ENCODE measurements at regions not wholly inside any gene's neighbourhood (a gene's known extent, or its start where the extent isn't known, plus 50 kb on each side); places are given as distances from the start of the nearest gene placed in this dataset.

GRCh38 chr12:17975239-17975638 lies 114.8 kb downstream of the RERGL start (continued):
- TF ChIP-seq E4F1 (CRISPR knock-in tag; IDR thresholded peaks at IDR 0.05; ENCODE audit: borderline replicate concordance), result no peak
- no peak for TF ChIP-seq UBTF (IDR thresholded peaks at IDR 0.05; ENCODE audit: borderline replicate concordance in 1 of 2, low read depth in 2 of 2, low read length in 2 of 2)
- no peak for TF ChIP-seq ZNF165 (CRISPR knock-in tag; IDR thresholded peaks at IDR 0.05; ENCODE audit: borderline replicate concordance)
- no peak for TF ChIP-seq RBM39 (optimal IDR thresholded peaks at IDR 0.05; ENCODE audit: low read depth, low read length)

GRCh38 chr12:17971850-17972249 lies 118.1 kb downstream of the RERGL start:
- H4K20me1 ChIP-seq (replicated peaks; ENCODE audit: control insufficient read depth, insufficient read depth, low read length), result no peaks in the 10 kb centered on the region
- H3K36me3 ChIP-seq (ENCODE audit: control insufficient read depth, insufficient read depth, low read length), result no peaks in the 10 kb centered on the region
- in situ Hi-C loops (cut with MboI) (no loop called here), intact Hi-C loops (cut with micrococcal nuclease) (no loop called here)
- no peak overlapping the region for H3K4me2 ChIP-seq (ENCODE audit: insufficient read depth, low read length)
- ChIA-PET POLR2A (no interaction called here), CTCF (ENCODE audit: low intra/inter-chr PET ratio) (no interaction called here)
- TF ChIP-seq ARID1B (IDR thresholded peaks at IDR 0.05) (no peak), GTF2B (IDR thresholded peaks at IDR 0.05; ENCODE audit: extremely low read depth, insufficient read length) (no peak), ZBTB5 (IDR thresholded peaks at IDR 0.05) (no peak)
- no peak overlapping the region for H2AFZ ChIP-seq (ENCODE audit: low read depth, low read length)
- no peaks in the 10 kb centered on the region for H3K4me1 ChIP-seq (replicated peaks in 1 of 2; ENCODE audit: control insufficient read depth in 2 of 2, insufficient read depth in 2 of 2, low read length in 2 of 2)
- no peak for FAIRE-seq
- H3K27me3 ChIP-seq (ENCODE audit: control insufficient read depth in 2 of 2, insufficient read depth in 2 of 2, low read length in 2 of 2), result no peaks in the 10 kb centered on the region
- DNase-seq (ENCODE audit: extremely low read depth in 1 of 4, low spot score in 3 of 4), result no peak
- no peak overlapping the region for H3K9ac ChIP-seq (ENCODE audit: insufficient read depth in 1 of 2, low read depth in 2 of 2, low read length in 2 of 2)
- WGBS (ENCODE audit: insufficient coverage, low coverage, missing lambda C conversion rate), result 9% methylated on average over 1 of the region's 1 CpG
- no peak overlapping the region for H3K27ac ChIP-seq (ENCODE audit: extremely low read depth, low read depth, low read length)
- H3K9me1 ChIP-seq (ENCODE audit: control insufficient read depth, insufficient read depth, low read length), result no peaks in the 10 kb centered on the region
- ATAC-seq, result no peak
- no TSS peak for BruUV-seq (replicated peaks)
- H3K4me3 ChIP-seq, result no peak overlapping the region
- no peaks in the 10 kb centered on the region for H3K9me3 ChIP-seq (replicated peaks; ENCODE audit: control insufficient read depth, insufficient read depth, low read depth, low read length)
- no peaks in the 10 kb centered on the region for H3K79me2 ChIP-seq (ENCODE audit: control insufficient read depth, insufficient read depth, low read length)
